WTC11 (cell line): ENCODE measurements at regions not wholly inside any gene's neighbourhood (a gene's known extent, or its start where the extent isn't known, plus 50 kb on each side); places are given as distances from the start of the nearest gene placed in this dataset.

Experiments used
- ATAC-seq: fragments of 200-7000 bp; cut with Tn5 transposase; 2 replicates; pipeline ENCODE4 v1.10.0; 2021; ENCODE audit warnings: mild to moderate bottlenecking, moderate library complexity
- CTCF ChIA-PET: fragments of 300-600 bp; sonication (Branson Sonifier 250); formaldehyde crosslinking; loops from one replicate; lab custom pipeline; 2021; ENCODE audit warnings: antibody characterized with exemption; lab: Charles Lee
- POLR2A ChIA-PET: fragments of 350-600 bp; sonication (Branson Sonifier 250); formaldehyde crosslinking; loops from one replicate; lab custom pipeline; 2021; ENCODE audit warnings: antibody characterized with exemption; lab: Charles Lee
- DNase-seq: peaks from one replicate; pipeline ENCODE4 v3.0.0; 2021; ENCODE audit warnings: low spot score
- H3K27ac Mint-ChIP-seq: 2 replicates; pipeline ENCODE4 v1.8.0; 2021; ENCODE audit warnings: mixed read lengths
- H3K27me3 Mint-ChIP-seq: 2 replicates; pipeline ENCODE4 v1.8.0; 2021; ENCODE audit warnings: low read depth, mild to moderate bottlenecking, moderate library complexity, mixed read lengths
- H3K36me3 Mint-ChIP-seq: 2 replicates; pipeline ENCODE4 v1.8.0; 2021; ENCODE audit warnings: mixed read lengths
- H3K4me1 Mint-ChIP-seq: 2 replicates; pipeline ENCODE4 v1.8.0; 2022; ENCODE audit warnings: mixed read lengths
- H3K4me3 Mint-ChIP-seq: 2 replicates; pipeline ENCODE4 v1.8.0; 2021; ENCODE audit warnings: mild to moderate bottlenecking, moderate library complexity, mixed read lengths
- H3K9me3 Mint-ChIP-seq: 2 replicates; pipeline ENCODE4 v1.8.0; 2021; ENCODE audit warnings: mixed read lengths
- ATF2 ChIP-seq: sonication (generic); formaldehyde crosslinking; IDR thresholded peaks from 2 replicates; pipeline ENCODE4 v1.8.1; 2022; ENCODE audit warnings: low read depth, missing genetic modification reagents, borderline replicate concordance
- CDX4 ChIP-seq: fragments of 250-450 bp; sonication (Bioruptor Pico); IDR thresholded peaks from 2 replicates; pipeline ENCODE4 v1.9.0; 2021; ENCODE audit warnings: moderate library complexity, mild to moderate bottlenecking, inconsistent platforms, borderline replicate concordance
- CREB1 ChIP-seq: sonication (generic); formaldehyde crosslinking; IDR thresholded peaks from 2 replicates; pipeline ENCODE4 v1.8.0; 2023; ENCODE audit warnings: mild to moderate bottlenecking, missing genetic modification reagents
- ESRRA ChIP-seq: sonication (generic); formaldehyde crosslinking; IDR thresholded peaks from 2 replicates; pipeline ENCODE4 v1.8.1; 2022; ENCODE audit warnings: mild to moderate bottlenecking, missing genetic modification reagents, borderline replicate concordance
- FOXJ3 ChIP-seq: sonication (generic); formaldehyde crosslinking; IDR thresholded peaks from 2 replicates; pipeline ENCODE4 v1.9.0; 2021; ENCODE audit warnings: missing genetic modification reagents, mild to moderate bottlenecking, borderline replicate concordance
- GTF2I ChIP-seq: fragments of 250-450 bp; sonication (Bioruptor Pico); conservative IDR thresholded peaks from 2 replicates; pipeline ENCODE4 v1.4.0; 2021; ENCODE audit warnings: mild to moderate bottlenecking
- HMGXB4 ChIP-seq: sonication (generic); formaldehyde crosslinking; IDR thresholded peaks from 2 replicates; pipeline ENCODE4 v1.8.1; 2023; ENCODE audit warnings: mild to moderate bottlenecking, moderate library complexity, missing genetic modification reagents
- IRF2 ChIP-seq: sonication (generic); formaldehyde crosslinking; IDR thresholded peaks from 2 replicates; pipeline ENCODE4 v1.8.0; 2022; ENCODE audit warnings: low read depth, missing genetic modification reagents, borderline replicate concordance
- JAZF1 ChIP-seq: fragments of 250-450 bp; sonication (Bioruptor Pico); IDR thresholded peaks from 2 replicates; pipeline ENCODE4 v1.9.0; 2021; ENCODE audit warnings: moderate library complexity, mild to moderate bottlenecking, inconsistent platforms
- JUN ChIP-seq: sonication (generic); formaldehyde crosslinking; IDR thresholded peaks from 2 replicates; pipeline ENCODE4 v1.8.0; 2023; ENCODE audit warnings: mild to moderate bottlenecking, missing genetic modification reagents
- MXD4 ChIP-seq: fragments of 250-450 bp; sonication (Bioruptor Pico); IDR thresholded peaks from 2 replicates; pipeline ENCODE4 v1.8.0; 2021; ENCODE audit warnings: mild to moderate bottlenecking, moderate library complexity, borderline replicate concordance
- NFATC4 ChIP-seq: fragments of 250-450 bp; sonication (Bioruptor Pico); IDR thresholded peaks from 2 replicates; pipeline ENCODE4 v1.9.0; 2021; ENCODE audit warnings: mild to moderate bottlenecking
- NFYB ChIP-seq: sonication (generic); formaldehyde crosslinking; conservative IDR thresholded peaks from 2 replicates; pipeline ENCODE4 v1.8.0; 2022; ENCODE audit warnings: low read depth, missing genetic modification reagents
- NR2C2 ChIP-seq: sonication (generic); formaldehyde crosslinking; IDR thresholded peaks from 2 replicates; pipeline ENCODE4 v1.8.0; 2022; ENCODE audit warnings: mild to moderate bottlenecking, missing genetic modification reagents
- RELA ChIP-seq: sonication (generic); formaldehyde crosslinking; IDR thresholded peaks from 2 replicates; pipeline ENCODE4 v1.8.1; 2022; ENCODE audit warnings: missing genetic modification reagents, mild to moderate bottlenecking, borderline replicate concordance
- RORB ChIP-seq: fragments of 250-450 bp; sonication (Bioruptor Pico); IDR thresholded peaks from 2 replicates; pipeline ENCODE4 v1.9.0; 2021; ENCODE audit warnings: mild to moderate bottlenecking
- SP1 ChIP-seq: sonication (generic); formaldehyde crosslinking; conservative IDR thresholded peaks from 2 replicates; pipeline ENCODE4 v1.8.1; 2022; ENCODE audit warnings: missing genetic modification reagents
- TEAD1 ChIP-seq: sonication (generic); formaldehyde crosslinking; IDR thresholded peaks from 2 replicates; pipeline ENCODE4 v1.8.0; 2022; ENCODE audit warnings: mild to moderate bottlenecking, missing genetic modification reagents
- TP53 ChIP-seq: sonication (generic); formaldehyde crosslinking; IDR thresholded peaks from 2 replicates; pipeline ENCODE4 v1.8.1; 2023; ENCODE audit warnings: mild to moderate bottlenecking, missing genetic modification reagents
- ZBTB21 ChIP-seq: sonication (generic); formaldehyde crosslinking; IDR thresholded peaks from 2 replicates; pipeline ENCODE4 v1.8.1; 2023; ENCODE audit warnings: mild to moderate bottlenecking, missing genetic modification reagents, borderline replicate concordance
- ZMAT4 ChIP-seq: fragments of 250-450 bp; sonication (Bioruptor Pico); IDR thresholded peaks from 2 replicates; pipeline ENCODE4 v1.9.0; 2021; ENCODE audit warnings: mild to moderate bottlenecking
- ZNF138 ChIP-seq: sonication (generic); formaldehyde crosslinking; conservative IDR thresholded peaks from 2 replicates; pipeline ENCODE4 v1.8.1; 2022; ENCODE audit warnings: mild to moderate bottlenecking, moderate library complexity, missing genetic modification reagents
- ZNF219 ChIP-seq: sonication (generic); formaldehyde crosslinking; IDR thresholded peaks from 2 replicates; pipeline ENCODE4 v1.8.0; 2023; ENCODE audit warnings: missing genetic modification reagents, mild to moderate bottlenecking, borderline replicate concordance
- ZNF317 ChIP-seq: sonication (generic); formaldehyde crosslinking; IDR thresholded peaks from 2 replicates; pipeline ENCODE4 v1.8.1; 2023; ENCODE audit warnings: low read depth, mild to moderate bottlenecking, moderate library complexity, missing genetic modification reagents, borderline replicate concordance
- ZNF512 ChIP-seq: sonication (generic); formaldehyde crosslinking; IDR thresholded peaks from 2 replicates; pipeline ENCODE4 v1.8.1; 2022; ENCODE audit warnings: missing genetic modification reagents, borderline replicate concordance
- ZNF532 ChIP-seq: fragments of 250-450 bp; sonication (Bioruptor Pico); IDR thresholded peaks from 2 replicates; pipeline ENCODE4 v1.9.0; 2021; ENCODE audit warnings: mild to moderate bottlenecking, borderline replicate concordance

GRCh38 chr21:17444828-17445227 is 68.0 kb upstream of the CXADR start:
- Mint-ChIP-seq H3K27ac (no peak overlapping the region), H3K9me3 (no peaks in the 10 kb centered on the region), H3K27me3 (0 out of 2 replicates have a peak, but pooled peaks cover 3% of the 10 kb centered on the region), H3K4me1 (peaks cover 15% of the 10 kb centered on the region), H3K36me3 (no peaks in the 10 kb centered on the region), H3K4me3 (no peak overlapping the region)
- TF ChIP-seq ATF2 (CRISPR knock-in tag) (no peak), ZMAT4 (no peak), NFATC4 (CRISPR knock-in tag) (no peak), GTF2I (CRISPR knock-in tag) (no peak), TP53 (CRISPR knock-in tag) (no peak), RORB (no peak), NFYB (CRISPR knock-in tag) (no peak), ZNF317 (CRISPR knock-in tag) (no peak)
- ChIA-PET CTCF (no interaction called here), POLR2A (no interaction called here)
- ATAC-seq (no peak), DNase-seq (no peak)

GRCh38 chr21:17446737-17447136 is 66.1 kb upstream of the CXADR start:
- no peak for DNase-seq
- H3K4me1 Mint-ChIP-seq: peaks cover 9% of the 10 kb centered on the region
- no peak overlapping the region for H3K27ac Mint-ChIP-seq
- TF ChIP-seq ESRRA (no peak), CREB1 (CRISPR knock-in tag) (no peak), CDX4 (CRISPR knock-in tag) (no peak), RELA (CRISPR knock-in tag) (no peak), JUN (CRISPR knock-in tag) (no peak), ZNF138 (no peak), ZNF512 (CRISPR knock-in tag) (no peak), NR2C2 (CRISPR knock-in tag) (no peak), MXD4 (CRISPR knock-in tag) (no peak), ZNF532 (CRISPR knock-in tag) (no peak), TEAD1 (CRISPR knock-in tag) (no peak), SP1 (CRISPR knock-in tag) (no peak), ZBTB21 (CRISPR knock-in tag) (no peak), HMGXB4 (CRISPR knock-in tag) (no peak), TP53 (CRISPR knock-in tag) (no peak), FOXJ3 (CRISPR knock-in tag) (no peak), NFYB (CRISPR knock-in tag) (no peak), ZNF219 (CRISPR knock-in tag) (no peak), IRF2 (CRISPR knock-in tag) (no peak), JAZF1 (no peak)
- H3K4me3 Mint-ChIP-seq: no peak overlapping the region
- H3K9me3 Mint-ChIP-seq: no peaks in the 10 kb centered on the region
- H3K27me3 Mint-ChIP-seq: no peaks in the 10 kb centered on the region
- ChIA-PET POLR2A (no interaction called here), CTCF (no interaction called here)
- H3K36me3 Mint-ChIP-seq: no peaks in the 10 kb centered on the region
- no peak for ATAC-seq
